H1 (cell line): ENCODE measurements at regions not wholly inside any gene's neighbourhood (a gene's known extent, or its start where the extent isn't known, plus 50 kb on each side); places are given as distances from the start of the nearest gene placed in this dataset.

Experiments
- CTCF ChIA-PET: fragments of 300-600 bp; sonication (Branson Sonifier 250); formaldehyde crosslinking; loops from one replicate; lab custom pipeline; 2021; ENCODE audit not compliant: partially characterized antibody; lab: Charles Lee
- POLR2A ChIA-PET: fragments of 300-600 bp; sonication (Branson Sonifier 250); formaldehyde crosslinking; loops from one replicate; lab custom pipeline; 2021; ENCODE audit warnings: inconsistent platforms; ENCODE audit not compliant: partially characterized antibody; lab: Charles Lee
- DNase-seq, 2 experiments: peaks; one replicate each; pipeline versions ENCODE4 v3.0.0 to v3.0.0-alpha.2; 2010 to 2022; ENCODE audit warnings: low spot score in 2 of 2, low read depth in 1 of 2, mixed read lengths in 1 of 2
- FAIRE-seq: peaks from 2 replicates; lab custom pipeline; 2011; peaks lifted over from hg19 to GRCh38; lab: Jason Lieb, UNC
- H2AFZ ChIP-seq: 2 replicates; pipeline ENCODE4 v1.8.1; 2012; ENCODE audit warnings: low read length, inconsistent platforms
- H2AK5ac ChIP-seq: 2 replicates; pipeline ENCODE4 v1.6.1; 2013; ENCODE audit warnings: low read depth, low read length
- H2BK120ac ChIP-seq: replicated peaks from 2 replicates; pipeline ENCODE3; 2013; ENCODE audit warnings: low read depth, low read length, inconsistent platforms
- H2BK12ac ChIP-seq: 2 replicates; pipeline ENCODE4 v1.6.1; 2013; ENCODE audit warnings: low read depth, low read length
- H2BK15ac ChIP-seq: 2 replicates; pipeline ENCODE4 v1.6.1; 2013; ENCODE audit warnings: low read length
- H2BK20ac ChIP-seq: 2 replicates; pipeline ENCODE4 v1.6.1; 2013; ENCODE audit warnings: low read length
- H2BK5ac ChIP-seq: 2 replicates; pipeline ENCODE4 v1.6.1; 2013; ENCODE audit warnings: low read depth, low read length
- H3K14ac ChIP-seq: 2 replicates; pipeline ENCODE4 v1.6.1; 2013; ENCODE audit warnings: inconsistent platforms; ENCODE audit not compliant: insufficient read length
- H3K18ac ChIP-seq: 2 replicates; pipeline ENCODE4 v1.6.1; 2013; ENCODE audit warnings: low read length; ENCODE audit errors: extremely low read depth
- H3K23ac ChIP-seq: 2 replicates; pipeline ENCODE4 v1.6.1; 2013; ENCODE audit warnings: inconsistent platforms; ENCODE audit not compliant: insufficient read length
- H3K23me2 ChIP-seq: 2 replicates; pipeline ENCODE4 v1.6.1; 2013; ENCODE audit warnings: low read depth, low read length
- H3K27ac ChIP-seq: 2 replicates; pipeline ENCODE4 v1.6.1; 2011; ENCODE audit warnings: low read depth, low read length, inconsistent platforms
- H3K27me3 ChIP-seq, 4 experiments: replicated peaks in 1 of 4; 1 replicate in 1 of 4; 2 replicates in 3 of 4; pipeline versions ENCODE4 v1.6.1 to v1.8.1; 2011 to 2013; ENCODE audit warnings: low read length in 3 of 4, mild to moderate bottlenecking in 3 of 4, inconsistent platforms in 2 of 4, mixed read lengths in 2 of 4, moderate library complexity in 1 of 4; ENCODE audit not compliant: control insufficient read depth in 3 of 4, insufficient read depth in 3 of 4; ENCODE audit errors: extremely low read depth in 1 of 4
- H3K36me3 ChIP-seq, 4 experiments: 2 replicates each; pipeline versions ENCODE4 v1.6.1 to v1.8.1; 2011 to 2013; ENCODE audit warnings: mild to moderate bottlenecking in 4 of 4, low read length in 3 of 4, moderate library complexity in 2 of 4, control low read depth in 1 of 4, inconsistent platforms in 1 of 4; ENCODE audit not compliant: insufficient read depth in 4 of 4, control insufficient read depth in 2 of 4
- H3K4ac ChIP-seq: replicated peaks from 2 replicates; pipeline ENCODE3; 2013; ENCODE audit warnings: low read length, low read depth, mixed read lengths, inconsistent platforms; ENCODE audit not compliant: insufficient read length
- H3K4me1 ChIP-seq, 4 experiments: replicated peaks in 1 of 4; 1 replicate in 1 of 4; 2 replicates in 3 of 4; pipeline versions ENCODE4 v1.6.1 to v1.8.1; 2011 to 2013; ENCODE audit warnings: low read length in 3 of 4, inconsistent platforms in 2 of 4, mixed read lengths in 1 of 4; ENCODE audit not compliant: insufficient read depth in 4 of 4, control insufficient read depth in 3 of 4
- H3K4me2 ChIP-seq, 2 experiments: 2 replicates each; pipeline versions ENCODE4 v1.6.1 to v1.8.1; 2011 to 2013; ENCODE audit warnings: low read depth in 2 of 2, low read length in 2 of 2, control low read depth in 1 of 2, inconsistent platforms in 1 of 2, mild to moderate bottlenecking in 1 of 2; ENCODE audit not compliant: insufficient read depth in 1 of 2
- H3K4me3 ChIP-seq, 4 experiments: fragments of 200-600, 300-600 bp in 1 of 4; sonication (generic), shearing (Covaris generic), sonication (Bioruptor Twin) in 1 of 4; 2 replicates each; pipeline versions ENCODE4 v1.5.1 to v1.8.1; 2011 to 2016; ENCODE audit warnings: low read length in 4 of 4, low read depth in 3 of 4, control low read depth in 2 of 4, inconsistent platforms in 2 of 4, mild to moderate bottlenecking in 2 of 4, mixed read lengths in 1 of 4, moderate library complexity in 1 of 4; ENCODE audit not compliant: insufficient read depth in 2 of 4; ENCODE audit errors: extremely low read depth in 1 of 4
- H3K56ac ChIP-seq: replicated peaks from 2 replicates; pipeline ENCODE3; 2013; ENCODE audit warnings: low read depth, mild to moderate bottlenecking, mixed read lengths, low read length, inconsistent platforms; ENCODE audit not compliant: insufficient read length
- H3K79me1 ChIP-seq: 2 replicates; pipeline ENCODE4 v1.6.1; 2013; ENCODE audit warnings: low read depth, low read length, control low read depth
- H3K79me2 ChIP-seq, 2 experiments: 2 replicates each; pipeline versions ENCODE4 v1.6.1 to v1.8.1; 2012 to 2013; ENCODE audit warnings: low read length in 2 of 2, mild to moderate bottlenecking in 2 of 2, inconsistent platforms in 1 of 2; ENCODE audit not compliant: insufficient read depth in 2 of 2, control insufficient read depth in 1 of 2
- H3K9ac ChIP-seq, 4 experiments: replicated peaks in 1 of 4; 1 replicate in 1 of 4; 2 replicates in 3 of 4; pipeline versions ENCODE4 v1.6.1 to v1.8.1; 2011 to 2013; ENCODE audit warnings: low read depth in 3 of 4, low read length in 3 of 4, control low read depth in 2 of 4, mild to moderate bottlenecking in 2 of 4, moderate library complexity in 2 of 4, inconsistent platforms in 1 of 4; ENCODE audit errors: extremely low read depth in 1 of 4
- H3K9me3 ChIP-seq, 2 experiments: 2 replicates each; pipeline versions ENCODE4 v1.6.1 to v1.8.1; 2012 to 2013; ENCODE audit warnings: mild to moderate bottlenecking in 2 of 2, moderate library complexity in 2 of 2, control low read depth in 1 of 2, inconsistent platforms in 1 of 2, low read depth in 1 of 2, low read length in 1 of 2, mixed read lengths in 1 of 2; ENCODE audit not compliant: insufficient read depth in 2 of 2
- H4K20me1 ChIP-seq, 2 experiments: replicated peaks in 1 of 2; 2 replicates each; pipeline versions ENCODE3 to v1.8.1; 2011 to 2013; ENCODE audit warnings: inconsistent platforms in 2 of 2, low read length in 2 of 2, mild to moderate bottlenecking in 1 of 2; ENCODE audit not compliant: insufficient read depth in 2 of 2, control insufficient read depth in 1 of 2
- H4K5ac ChIP-seq: 2 replicates; pipeline ENCODE4 v1.6.1; 2013; ENCODE audit warnings: low read length, low read depth, mixed read lengths, inconsistent platforms; ENCODE audit not compliant: insufficient read length
- H4K8ac ChIP-seq: 2 replicates; pipeline ENCODE4 v1.8.0; 2013; ENCODE audit warnings: mild to moderate bottlenecking, moderate library complexity, low read length, inconsistent platforms; ENCODE audit not compliant: insufficient read depth; ENCODE audit errors: extremely low read depth
- H4K91ac ChIP-seq: replicated peaks from 2 replicates; pipeline ENCODE3; 2013; ENCODE audit warnings: low read length, mixed read lengths, inconsistent platforms; ENCODE audit not compliant: insufficient read length
- ATF3 ChIP-seq: IDR thresholded peaks from 2 replicates; pipeline ENCODE4 v1.6.1; 2011; ENCODE audit warnings: low read depth, mild to moderate bottlenecking, low read length; ENCODE audit not compliant: insufficient read depth
- E2F6 ChIP-seq: IDR thresholded peaks from 2 replicates; pipeline ENCODE4 v1.6.1; 2012; ENCODE audit warnings: inconsistent platforms
- ZNF274 ChIP-seq: IDR thresholded peaks from 2 replicates; pipeline ENCODE4 v1.7.0; 2012; ENCODE audit warnings: low read length, borderline replicate concordance; ENCODE audit errors: extremely low read depth
- WGBS, 2 experiments: shearing (Covaris generic) in 1 of 2; methylation state at CpG; one replicate each; pipeline versions ENCODE4 v1.1.6 to v1.1.7; 2013 to 2015; ENCODE audit warnings: low lambda C conversion rate in 2 of 2, mixed read lengths in 2 of 2, inconsistent platforms in 1 of 2, low coverage in 1 of 2, missing lambda C conversion rate in 1 of 2; ENCODE audit not compliant: insufficient replicate concordance in 2 of 2, insufficient coverage in 1 of 2, insufficient read length in 1 of 2; ENCODE audit errors: extremely low coverage in 1 of 2, missing lambda C conversion rate in 1 of 2; 5-methylcytosine and 5-hydroxymethylcytosine counted together

GRCh38 chr20:55714736-55715135 is 290.6 kb downstream of the CBLN4 start:
- no peaks in the 10 kb centered on the region for H3K4me1 ChIP-seq
- no peak overlapping the region for H2AK5ac ChIP-seq
- H2BK12ac ChIP-seq = no peak overlapping the region
- H4K20me1 ChIP-seq = no peaks in the 10 kb centered on the region
- H3K23me2 ChIP-seq = no peaks in the 10 kb centered on the region
- H3K18ac ChIP-seq = no peak overlapping the region
- no peaks in the 10 kb centered on the region for H3K79me1 ChIP-seq
- H3K56ac ChIP-seq = no peak overlapping the region
- no peak overlapping the region for H4K8ac ChIP-seq
- no peak overlapping the region for H3K4me3 ChIP-seq
- H3K27ac ChIP-seq = no peak overlapping the region
- DNase-seq = no peak
- no peaks in the 10 kb centered on the region; a peak in 1 of 4 replicates for H3K9me3 ChIP-seq
- H3K4ac ChIP-seq = no peak overlapping the region
- H4K5ac ChIP-seq = no peak overlapping the region
- H3K14ac ChIP-seq = no peak overlapping the region
- H2BK120ac ChIP-seq = no peak overlapping the region
- H3K23ac ChIP-seq = no peak overlapping the region
- H3K79me2 ChIP-seq = no peaks in the 10 kb centered on the region
- H3K9ac ChIP-seq = no peak overlapping the region
- H3K36me3 ChIP-seq = no peaks in the 10 kb centered on the region
- ChIA-PET CTCF (no interaction called here), POLR2A (no interaction called here)
- WGBS, 2 experiments = 90% methylated on average over 6 of the region's 6 CpGs; no CpG with 5 or more reads in 1 of the 2 experiments
- no peak overlapping the region for H2BK15ac ChIP-seq
- H3K4me2 ChIP-seq = no peak overlapping the region
- H3K27me3 ChIP-seq = no peaks in the 10 kb centered on the region
- H4K91ac ChIP-seq = no peak overlapping the region
- no peak overlapping the region for H2BK5ac ChIP-seq
- H2AFZ ChIP-seq = no peak overlapping the region
- no peak overlapping the region for H2BK20ac ChIP-seq
- no peak for FAIRE-seq
- no peak for TF ChIP-seq ATF3
- no peak for TF ChIP-seq ZNF274
- TF ChIP-seq E2F6 = no peak
